Gastroesophageal sphincter (tissue), 4 donors: ENCODE measurements at regions not wholly inside any gene's neighbourhood (a gene's known extent, or its start where the extent isn't known, plus 50 kb on each side); places are given as distances from the start of the nearest gene placed in this dataset.

ENCODE experiments used
- ATAC-seq: fragments of 150-250 bp; one replicate; pipeline ENCODE4 v1.9.1; 2016; ENCODE audit warnings: mild to moderate bottlenecking, moderate library complexity
- H3K27ac ChIP-seq, 4 donors: fragments of 200-600 bp; sonication (generic) in 3 of 4; 1 replicate in 3 of 4; 2 replicates in 1 of 4; pipeline ENCODE4 v1.5.1; 2016 to 2019
- H3K27me3 ChIP-seq: fragments of 200-600 bp; sonication (generic); one replicate; pipeline ENCODE4 v1.5.1; 2019
- H3K36me3 ChIP-seq, 2 donors: fragments of 200-600 bp; sonication (generic); one replicate each; pipeline ENCODE4 v1.5.1; 2019; ENCODE audit warnings: control low read depth in 1 of 2
- H3K4me1 ChIP-seq, 3 donors: fragments of 200-600 bp; sonication (generic); 1 replicate in 2 of 3; 2 replicates in 1 of 3; pipeline ENCODE4 v1.5.1; 2016 to 2019; ENCODE audit warnings: control low read depth in 2 of 3
- H3K4me3 ChIP-seq, 2 donors: fragments of 200-600 bp; sonication (generic); one replicate each; pipeline ENCODE4 v1.5.1; 2019; ENCODE audit warnings: mild to moderate bottlenecking in 1 of 2, moderate library complexity in 1 of 2
- H3K9me3 ChIP-seq, 3 donors: fragments of 200-600 bp; sonication (generic); one replicate each; pipeline ENCODE4 v1.5.1; 2017 to 2019; ENCODE audit warnings: control low read depth in 2 of 3
- EP300 ChIP-seq: sonication (generic); formaldehyde crosslinking; IDR thresholded peaks from one replicate; pipeline ENCODE4 v1.6.1; 2017; ENCODE audit warnings: antibody characterized with exemption, mild to moderate bottlenecking
- POLR2A ChIP-seq, 2 donors: fragments of 450-650 bp; IDR thresholded peaks; one replicate each; pipeline ENCODE4 v1.6.1; 2017; ENCODE audit warnings: antibody characterized with exemption in 2 of 2, mild to moderate bottlenecking in 2 of 2, moderate library complexity in 1 of 2
- POLR2AphosphoS5 ChIP-seq: sonication (generic); formaldehyde crosslinking; IDR thresholded peaks from one replicate; pipeline ENCODE4 v1.6.1; 2017; ENCODE audit warnings: antibody characterized with exemption
- WGBS, 2 donors: methylation state at CpG; one replicate each; pipeline ENCODE4 v1.1.5; 2018; ENCODE audit warnings: low coverage in 1 of 2; 5-methylcytosine and 5-hydroxymethylcytosine counted together
- TF ChIP-seq, protein P1 (sequence below), 4 experiments: fragments of 200-600 bp in 2 of 4; fragments of 450-650 bp in 2 of 4; sonication (generic) in 1 of 4; IDR thresholded peaks; one replicate each; pipeline ENCODE4 v1.5.1; 2017 to 2019; ENCODE audit warnings: antibody characterized with exemption in 4 of 4, mild to moderate bottlenecking in 2 of 4, moderate library complexity in 2 of 4

DNA sequence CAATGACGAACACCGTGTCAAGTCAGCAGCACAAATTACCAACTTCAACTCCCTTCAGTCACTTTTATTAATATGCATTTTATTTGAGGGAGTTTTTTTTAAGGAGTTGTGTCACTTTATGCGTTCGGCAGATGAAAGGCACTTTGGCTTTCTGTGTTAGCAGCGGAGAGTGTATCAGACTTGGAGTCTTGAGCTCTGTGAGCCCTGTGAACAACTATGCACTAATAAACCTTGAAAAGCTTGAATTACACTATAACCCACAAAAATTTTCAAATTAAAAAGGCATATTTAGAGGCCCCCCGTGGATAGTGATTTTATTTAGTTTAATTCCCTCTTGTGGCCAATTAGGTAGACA, 335.3 kb upstream of the NT5E start:
- H3K4me1 ChIP-seq, result peaks cover 0 to 20% (median 0%) of the 10 kb centered on the region in 3 donors
- peak overlapping the region; percentile 8 to 29 for H3K4me3 ChIP-seq
- H3K9me3 ChIP-seq, result no peaks in the 10 kb centered on the region
- no peaks in the 10 kb centered on the region for H3K27me3 ChIP-seq
- WGBS, 2 donors, result 20% methylated on average over 6 of the region's 6 CpGs
- peak overlapping the region in 3 of 4 donors; percentile 44 to 66 (median 50) for H3K27ac ChIP-seq
- ATAC-seq, result no peak
- TF ChIP-seq EP300, result no peak
- no peak for TF ChIP-seq POLR2A (IDR thresholded peaks at IDR 0.05)
- TF ChIP-seq, protein P1, sequence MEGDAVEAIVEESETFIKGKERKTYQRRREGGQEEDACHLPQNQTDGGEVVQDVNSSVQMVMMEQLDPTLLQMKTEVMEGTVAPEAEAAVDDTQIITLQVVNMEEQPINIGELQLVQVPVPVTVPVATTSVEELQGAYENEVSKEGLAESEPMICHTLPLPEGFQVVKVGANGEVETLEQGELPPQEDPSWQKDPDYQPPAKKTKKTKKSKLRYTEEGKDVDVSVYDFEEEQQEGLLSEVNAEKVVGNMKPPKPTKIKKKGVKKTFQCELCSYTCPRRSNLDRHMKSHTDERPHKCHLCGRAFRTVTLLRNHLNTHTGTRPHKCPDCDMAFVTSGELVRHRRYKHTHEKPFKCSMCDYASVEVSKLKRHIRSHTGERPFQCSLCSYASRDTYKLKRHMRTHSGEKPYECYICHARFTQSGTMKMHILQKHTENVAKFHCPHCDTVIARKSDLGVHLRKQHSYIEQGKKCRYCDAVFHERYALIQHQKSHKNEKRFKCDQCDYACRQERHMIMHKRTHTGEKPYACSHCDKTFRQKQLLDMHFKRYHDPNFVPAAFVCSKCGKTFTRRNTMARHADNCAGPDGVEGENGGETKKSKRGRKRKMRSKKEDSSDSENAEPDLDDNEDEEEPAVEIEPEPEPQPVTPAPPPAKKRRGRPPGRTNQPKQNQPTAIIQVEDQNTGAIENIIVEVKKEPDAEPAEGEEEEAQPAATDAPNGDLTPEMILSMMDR (IDR thresholded peaks at IDR 0.05), result no peak
- no peak for TF ChIP-seq POLR2AphosphoS5
- H3K36me3 ChIP-seq, result no peaks in the 10 kb centered on the region

DNA sequence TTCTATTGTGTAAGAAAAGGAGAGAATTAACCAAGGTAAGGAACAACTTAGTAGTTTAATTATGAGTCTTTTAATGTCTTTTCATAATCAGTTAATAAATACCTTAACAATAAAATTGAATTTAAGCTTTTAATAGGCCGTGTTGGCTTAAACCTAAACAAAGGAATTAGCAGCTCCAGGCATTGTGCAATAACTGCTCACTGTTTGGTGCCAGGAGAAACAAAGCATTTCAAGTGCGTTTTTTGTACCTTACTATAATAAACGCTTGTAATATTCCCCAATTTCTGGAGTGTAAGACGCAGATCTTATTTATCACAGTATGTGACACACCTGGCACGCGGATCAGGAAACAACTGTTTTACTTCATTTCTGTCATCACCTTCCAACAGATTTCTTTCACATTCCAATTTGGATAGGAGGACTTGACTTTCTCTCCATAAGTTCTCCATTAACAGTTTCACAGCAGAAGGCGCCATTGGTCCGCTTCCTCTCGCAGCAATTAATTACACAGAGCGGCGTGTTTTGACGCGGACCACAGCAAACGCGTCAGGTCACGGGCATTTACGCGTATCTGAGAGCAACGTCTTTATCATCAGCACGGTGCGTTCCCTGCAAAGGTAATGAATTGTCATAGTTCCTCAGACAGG, 335.8 kb upstream of the NT5E start:
- ATAC-seq, result peak; percentile 69
- H3K27ac ChIP-seq, result peak overlapping the region; percentile 34 to 66 (median 47)
- H3K36me3 ChIP-seq, result no peaks in the 10 kb centered on the region
- H3K27me3 ChIP-seq, result no peaks in the 10 kb centered on the region
- H3K4me1 ChIP-seq, result peaks cover 0 to 20% (median 0%) of the 10 kb centered on the region in 3 donors
- 7 to 33% methylated on average over 19 to 21 of the region's 21 CpGs for WGBS, 2 donors
- peak overlapping the region; percentile 8 to 29 for H3K4me3 ChIP-seq
- H3K9me3 ChIP-seq, result no peaks in the 10 kb centered on the region
- TF ChIP-seq POLR2A (IDR thresholded peaks at IDR 0.05) (no peak), EP300 (peak; percentile 86)

DNA sequence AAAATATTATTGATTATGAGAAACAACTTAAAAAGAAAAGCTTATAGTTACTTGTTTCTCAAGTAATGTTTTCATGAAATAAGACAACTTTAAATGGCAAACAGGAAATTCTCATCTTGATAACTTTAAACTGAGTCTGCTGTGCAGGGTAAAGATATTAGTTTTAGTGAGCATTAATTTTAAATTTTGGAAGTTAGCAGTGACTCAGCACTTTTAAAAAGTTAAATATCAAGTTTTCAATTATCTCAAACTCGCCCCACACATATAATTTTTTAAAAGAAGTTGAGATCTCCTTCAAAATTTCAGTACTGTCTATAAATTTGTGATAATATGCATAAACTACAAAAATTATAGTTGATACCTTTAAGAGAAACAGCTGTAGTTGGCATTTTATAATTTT, 337.3 kb upstream of the NT5E start:
- no peak overlapping the region for H3K27ac ChIP-seq
- ATAC-seq, result no peak
- WGBS, 2 donors, result 88 to 93% methylated on average over 1 of the region's 1 CpG

DNA sequence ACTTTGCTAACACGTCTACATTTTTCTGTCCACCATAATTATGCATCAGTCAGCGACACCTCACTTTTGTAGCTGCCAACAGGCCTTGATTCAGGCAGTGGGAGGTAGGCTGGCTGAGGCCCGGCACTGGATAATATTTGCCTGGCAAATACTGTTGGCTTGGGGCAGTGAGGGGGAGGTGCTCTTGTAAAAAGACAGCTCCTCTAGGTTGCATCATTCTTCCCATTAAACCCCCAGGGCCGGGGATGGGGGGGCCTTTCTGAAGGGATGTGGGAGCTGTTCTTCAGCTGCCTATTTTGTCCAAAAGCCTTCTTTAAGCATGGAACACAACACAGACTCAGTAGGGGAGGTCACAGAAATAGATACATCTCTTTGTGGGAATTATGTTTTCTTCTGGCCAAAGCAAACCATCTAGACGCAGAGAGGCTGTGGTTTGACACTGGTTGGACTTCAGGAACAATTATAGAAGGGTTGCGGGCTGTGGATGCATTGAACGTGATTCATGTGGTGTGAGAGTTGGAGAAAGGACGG, 338.3 kb upstream of the NT5E start:
- TF ChIP-seq POLR2A (IDR thresholded peaks at IDR 0.05) (no peak), EP300 (no peak), POLR2AphosphoS5 (no peak)
- TF ChIP-seq, protein P1 (IDR thresholded peaks at IDR 0.05), result no peak
- Histone ChIP-seq H3K27ac (no peak overlapping the region), H3K36me3 (no peaks in the 10 kb centered on the region), H3K4me3 (no peak overlapping the region), H3K4me1 (peaks cover 0 to 20% (median 0%) of the 10 kb centered on the region in 3 donors), H3K27me3 (no peaks in the 10 kb centered on the region), H3K9me3 (no peaks in the 10 kb centered on the region)
- no peak for ATAC-seq
- WGBS, 2 donors, result 57 to 63% methylated on average over 6 to 7 of the region's 8 CpGs

More for the DNA sequence above, 337.3 kb upstream of the NT5E start:
- Histone ChIP-seq H3K4me3 (no peak overlapping the region), H3K36me3 (no peaks in the 10 kb centered on the region), H3K9me3 (no peaks in the 10 kb centered on the region), H3K4me1 (peaks cover 0 to 20% (median 0%) of the 10 kb centered on the region in 3 donors), H3K27me3 (no peaks in the 10 kb centered on the region)
- TF ChIP-seq POLR2A (IDR thresholded peaks at IDR 0.05), result no peak
- no peak for TF ChIP-seq EP300
- TF ChIP-seq, protein P1 (IDR thresholded peaks at IDR 0.05), result no peak
- TF ChIP-seq POLR2AphosphoS5, result no peak

DNA sequence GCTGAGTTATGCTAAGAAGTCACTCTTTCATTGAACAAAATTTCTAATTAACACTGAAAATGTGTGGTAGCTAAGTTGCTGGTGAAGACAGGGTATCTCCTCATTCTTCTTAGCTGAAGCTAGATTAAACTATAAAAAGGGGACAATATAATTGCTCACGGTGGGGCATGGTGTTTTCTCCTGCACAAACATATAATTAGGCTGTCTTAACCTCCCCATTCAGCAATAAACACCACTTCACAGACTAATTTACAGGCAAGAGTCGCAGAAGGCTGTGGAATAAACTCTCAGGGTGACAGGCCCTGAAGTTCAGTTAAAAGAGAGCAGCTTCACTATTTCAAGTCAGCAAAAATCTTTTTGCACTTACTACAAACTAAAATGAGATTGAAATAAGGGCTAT, 338.9 kb upstream of the NT5E start:
- 81 to 88% methylated on average over 2 of the region's 2 CpGs for WGBS, 2 donors
- no peak for TF ChIP-seq POLR2AphosphoS5
- TF ChIP-seq, protein P1 (IDR thresholded peaks at IDR 0.05), result no peak
- no peak for TF ChIP-seq POLR2A (IDR thresholded peaks at IDR 0.05)
- no peak for TF ChIP-seq EP300
- no peaks in the 10 kb centered on the region for H3K9me3 ChIP-seq
- H3K4me3 ChIP-seq, result no peak overlapping the region
- no peak for ATAC-seq
- peaks cover 0 to 20% (median 0%) of the 10 kb centered on the region in 3 donors for H3K4me1 ChIP-seq
- no peak overlapping the region for H3K27ac ChIP-seq
- H3K36me3 ChIP-seq, result no peaks in the 10 kb centered on the region
- H3K27me3 ChIP-seq, result no peaks in the 10 kb centered on the region
